Panc1 (cell line): ENCODE measurements at regions not wholly inside any gene's neighbourhood (a gene's known extent, or its start where the extent isn't known, plus 50 kb on each side); places are given as distances from the start of the nearest gene placed in this dataset.

ENCODE experiments used
- CTCF ChIP-seq: fragments of 450-650 bp; IDR thresholded peaks from 2 replicates; pipeline ENCODE4 v1.5.1; 2017; ENCODE audit warnings: mild to moderate bottlenecking
- POLR2AphosphoS5 ChIP-seq: IDR thresholded peaks from 2 replicates; pipeline ENCODE4 v1.6.1; 2012; ENCODE audit warnings: mild to moderate bottlenecking, low read depth, low read length, moderate library complexity

GRCh38 chr4:60482921-60483351, 717.2 kb upstream of the ADGRL3 start:
- TF ChIP-seq CTCF (no peak), POLR2AphosphoS5 (no peak)
